GM12878 (cell line): ENCODE measurements at regions not wholly inside any gene's neighbourhood (a gene's known extent, or its start where the extent isn't known, plus 50 kb on each side); places are given as distances from the start of the nearest gene placed in this dataset.

ENCODE experiments used
- EZH2 ChIP-seq: IDR thresholded peaks from 2 replicates; pipeline ENCODE4 v1.6.1; 2012; ENCODE audit warnings: low read depth, mild to moderate bottlenecking, control low read depth, inconsistent platforms, low read length, borderline replicate concordance; ENCODE audit not compliant: control insufficient read depth
- POLR2A ChIP-seq: IDR thresholded peaks from 2 replicates; pipeline ENCODE4 v1.6.1; 2011; ENCODE audit warnings: low read depth, mild to moderate bottlenecking, low read length
- POLR2AphosphoS5 ChIP-seq: IDR thresholded peaks from 2 replicates; pipeline ENCODE4 v1.6.1; 2011; ENCODE audit warnings: mild to moderate bottlenecking, low read length, inconsistent platforms
- RAD21 ChIP-seq: IDR thresholded peaks from 2 replicates; pipeline ENCODE4 v1.6.1; 2011; ENCODE audit warnings: mild to moderate bottlenecking, low read depth, low read length, moderate library complexity; ENCODE audit not compliant: insufficient read depth
- RB1 ChIP-seq: fragments of 450-650 bp; formaldehyde crosslinking; IDR thresholded peaks from 2 replicates; pipeline ENCODE4 v1.6.1; 2017; ENCODE audit warnings: mild to moderate bottlenecking, borderline replicate concordance
- SP1 ChIP-seq: IDR thresholded peaks from one replicate; pipeline ENCODE4 v1.6.1; 2011; ENCODE audit warnings: low read depth, low read length
- SPI1 ChIP-seq: IDR thresholded peaks from 2 replicates; pipeline ENCODE4 v1.6.1; 2011; ENCODE audit warnings: low read depth, mild to moderate bottlenecking, low read length, moderate library complexity, borderline replicate concordance; ENCODE audit not compliant: insufficient read depth
- SREBF1 ChIP-seq: IDR thresholded peaks from 2 replicates; pipeline ENCODE4 v1.6.1; 2012; ENCODE audit warnings: mild to moderate bottlenecking, low read length
- TF ChIP-seq, protein P1 (sequence below): IDR thresholded peaks from 2 replicates; pipeline ENCODE4 v1.6.1; 2012; ENCODE audit warnings: improper control_type of control experiment, low read depth, low read length; ENCODE audit not compliant: insufficient replicate concordance
- TF ChIP-seq, protein P2 (sequence below): IDR thresholded peaks from 2 replicates; pipeline ENCODE4 v1.6.1; 2012; ENCODE audit warnings: mild to moderate bottlenecking, low read depth, low read length
- TF ChIP-seq, protein P3 (sequence below): fragments of 450-650 bp; conservative IDR thresholded peaks from 2 replicates; pipeline ENCODE4 v1.6.1; 2017; ENCODE audit warnings: mild to moderate bottlenecking, moderate library complexity
- TF ChIP-seq, protein P4 (sequence below), 3 experiments: IDR thresholded peaks in 2 of 3; conservative IDR thresholded peaks in 1 of 3; 2 replicates each; pipeline ENCODE4 v1.5.1; 2011; ENCODE audit warnings: low read depth in 3 of 3, low read length in 3 of 3, mild to moderate bottlenecking in 3 of 3, control low read depth in 2 of 3, moderate library complexity in 2 of 3, inconsistent platforms in 1 of 3, mixed read lengths in 1 of 3; ENCODE audit not compliant: control insufficient read depth in 2 of 3, insufficient read depth in 1 of 3; ENCODE audit errors: extremely low read depth in 1 of 3

DNA sequence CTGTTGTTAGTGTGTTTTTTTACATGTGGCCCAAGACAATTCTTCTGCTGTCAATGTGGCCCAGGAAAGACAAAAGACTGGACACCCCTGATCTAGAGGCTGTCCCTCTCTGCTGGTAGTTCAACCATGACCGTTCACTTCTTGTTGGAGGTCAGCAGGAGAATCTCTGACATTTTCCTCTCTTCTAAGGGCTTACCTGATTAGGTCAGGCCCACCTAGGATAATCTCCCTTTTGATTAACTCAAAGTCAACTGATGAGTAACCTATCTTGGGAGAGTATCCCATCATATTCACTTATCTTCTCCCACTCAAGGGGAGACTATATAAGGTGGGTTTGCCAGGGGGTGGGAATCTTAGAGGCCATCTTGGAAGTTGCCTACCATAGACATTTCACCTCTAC lies 135.2 kb downstream of the BUB3 start:
- TF ChIP-seq, protein P1, sequence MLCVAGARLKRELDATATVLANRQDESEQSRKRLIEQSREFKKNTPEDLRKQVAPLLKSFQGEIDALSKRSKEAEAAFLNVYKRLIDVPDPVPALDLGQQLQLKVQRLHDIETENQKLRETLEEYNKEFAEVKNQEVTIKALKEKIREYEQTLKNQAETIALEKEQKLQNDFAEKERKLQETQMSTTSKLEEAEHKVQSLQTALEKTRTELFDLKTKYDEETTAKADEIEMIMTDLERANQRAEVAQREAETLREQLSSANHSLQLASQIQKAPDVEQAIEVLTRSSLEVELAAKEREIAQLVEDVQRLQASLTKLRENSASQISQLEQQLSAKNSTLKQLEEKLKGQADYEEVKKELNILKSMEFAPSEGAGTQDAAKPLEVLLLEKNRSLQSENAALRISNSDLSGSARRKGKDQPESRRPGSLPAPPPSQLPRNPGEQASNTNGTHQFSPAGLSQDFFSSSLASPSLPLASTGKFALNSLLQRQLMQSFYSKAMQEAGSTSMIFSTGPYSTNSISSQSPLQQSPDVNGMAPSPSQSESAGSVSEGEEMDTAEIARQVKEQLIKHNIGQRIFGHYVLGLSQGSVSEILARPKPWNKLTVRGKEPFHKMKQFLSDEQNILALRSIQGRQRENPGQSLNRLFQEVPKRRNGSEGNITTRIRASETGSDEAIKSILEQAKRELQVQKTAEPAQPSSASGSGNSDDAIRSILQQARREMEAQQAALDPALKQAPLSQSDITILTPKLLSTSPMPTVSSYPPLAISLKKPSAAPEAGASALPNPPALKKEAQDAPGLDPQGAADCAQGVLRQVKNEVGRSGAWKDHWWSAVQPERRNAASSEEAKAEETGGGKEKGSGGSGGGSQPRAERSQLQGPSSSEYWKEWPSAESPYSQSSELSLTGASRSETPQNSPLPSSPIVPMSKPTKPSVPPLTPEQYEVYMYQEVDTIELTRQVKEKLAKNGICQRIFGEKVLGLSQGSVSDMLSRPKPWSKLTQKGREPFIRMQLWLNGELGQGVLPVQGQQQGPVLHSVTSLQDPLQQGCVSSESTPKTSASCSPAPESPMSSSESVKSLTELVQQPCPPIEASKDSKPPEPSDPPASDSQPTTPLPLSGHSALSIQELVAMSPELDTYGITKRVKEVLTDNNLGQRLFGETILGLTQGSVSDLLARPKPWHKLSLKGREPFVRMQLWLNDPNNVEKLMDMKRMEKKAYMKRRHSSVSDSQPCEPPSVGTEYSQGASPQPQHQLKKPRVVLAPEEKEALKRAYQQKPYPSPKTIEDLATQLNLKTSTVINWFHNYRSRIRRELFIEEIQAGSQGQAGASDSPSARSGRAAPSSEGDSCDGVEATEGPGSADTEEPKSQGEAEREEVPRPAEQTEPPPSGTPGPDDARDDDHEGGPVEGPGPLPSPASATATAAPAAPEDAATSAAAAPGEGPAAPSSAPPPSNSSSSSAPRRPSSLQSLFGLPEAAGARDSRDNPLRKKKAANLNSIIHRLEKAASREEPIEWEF, result no peak
- TF ChIP-seq EZH2 (no peak), POLR2AphosphoS5 (no peak), RAD21 (no peak), SPI1 (no peak), POLR2A (no peak), SREBF1 (no peak), SP1 (no peak), RB1 (no peak)
- TF ChIP-seq, protein P2, sequence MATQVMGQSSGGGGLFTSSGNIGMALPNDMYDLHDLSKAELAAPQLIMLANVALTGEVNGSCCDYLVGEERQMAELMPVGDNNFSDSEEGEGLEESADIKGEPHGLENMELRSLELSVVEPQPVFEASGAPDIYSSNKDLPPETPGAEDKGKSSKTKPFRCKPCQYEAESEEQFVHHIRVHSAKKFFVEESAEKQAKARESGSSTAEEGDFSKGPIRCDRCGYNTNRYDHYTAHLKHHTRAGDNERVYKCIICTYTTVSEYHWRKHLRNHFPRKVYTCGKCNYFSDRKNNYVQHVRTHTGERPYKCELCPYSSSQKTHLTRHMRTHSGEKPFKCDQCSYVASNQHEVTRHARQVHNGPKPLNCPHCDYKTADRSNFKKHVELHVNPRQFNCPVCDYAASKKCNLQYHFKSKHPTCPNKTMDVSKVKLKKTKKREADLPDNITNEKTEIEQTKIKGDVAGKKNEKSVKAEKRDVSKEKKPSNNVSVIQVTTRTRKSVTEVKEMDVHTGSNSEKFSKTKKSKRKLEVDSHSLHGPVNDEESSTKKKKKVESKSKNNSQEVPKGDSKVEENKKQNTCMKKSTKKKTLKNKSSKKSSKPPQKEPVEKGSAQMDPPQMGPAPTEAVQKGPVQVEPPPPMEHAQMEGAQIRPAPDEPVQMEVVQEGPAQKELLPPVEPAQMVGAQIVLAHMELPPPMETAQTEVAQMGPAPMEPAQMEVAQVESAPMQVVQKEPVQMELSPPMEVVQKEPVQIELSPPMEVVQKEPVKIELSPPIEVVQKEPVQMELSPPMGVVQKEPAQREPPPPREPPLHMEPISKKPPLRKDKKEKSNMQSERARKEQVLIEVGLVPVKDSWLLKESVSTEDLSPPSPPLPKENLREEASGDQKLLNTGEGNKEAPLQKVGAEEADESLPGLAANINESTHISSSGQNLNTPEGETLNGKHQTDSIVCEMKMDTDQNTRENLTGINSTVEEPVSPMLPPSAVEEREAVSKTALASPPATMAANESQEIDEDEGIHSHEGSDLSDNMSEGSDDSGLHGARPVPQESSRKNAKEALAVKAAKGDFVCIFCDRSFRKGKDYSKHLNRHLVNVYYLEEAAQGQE, result no peak
- TF ChIP-seq, protein P3, sequence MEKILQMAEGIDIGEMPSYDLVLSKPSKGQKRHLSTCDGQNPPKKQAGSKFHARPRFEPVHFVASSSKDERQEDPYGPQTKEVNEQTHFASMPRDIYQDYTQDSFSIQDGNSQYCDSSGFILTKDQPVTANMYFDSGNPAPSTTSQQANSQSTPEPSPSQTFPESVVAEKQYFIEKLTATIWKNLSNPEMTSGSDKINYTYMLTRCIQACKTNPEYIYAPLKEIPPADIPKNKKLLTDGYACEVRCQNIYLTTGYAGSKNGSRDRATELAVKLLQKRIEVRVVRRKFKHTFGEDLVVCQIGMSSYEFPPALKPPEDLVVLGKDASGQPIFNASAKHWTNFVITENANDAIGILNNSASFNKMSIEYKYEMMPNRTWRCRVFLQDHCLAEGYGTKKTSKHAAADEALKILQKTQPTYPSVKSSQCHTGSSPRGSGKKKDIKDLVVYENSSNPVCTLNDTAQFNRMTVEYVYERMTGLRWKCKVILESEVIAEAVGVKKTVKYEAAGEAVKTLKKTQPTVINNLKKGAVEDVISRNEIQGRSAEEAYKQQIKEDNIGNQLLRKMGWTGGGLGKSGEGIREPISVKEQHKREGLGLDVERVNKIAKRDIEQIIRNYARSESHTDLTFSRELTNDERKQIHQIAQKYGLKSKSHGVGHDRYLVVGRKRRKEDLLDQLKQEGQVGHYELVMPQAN, result no peak
- TF ChIP-seq, protein P4, sequence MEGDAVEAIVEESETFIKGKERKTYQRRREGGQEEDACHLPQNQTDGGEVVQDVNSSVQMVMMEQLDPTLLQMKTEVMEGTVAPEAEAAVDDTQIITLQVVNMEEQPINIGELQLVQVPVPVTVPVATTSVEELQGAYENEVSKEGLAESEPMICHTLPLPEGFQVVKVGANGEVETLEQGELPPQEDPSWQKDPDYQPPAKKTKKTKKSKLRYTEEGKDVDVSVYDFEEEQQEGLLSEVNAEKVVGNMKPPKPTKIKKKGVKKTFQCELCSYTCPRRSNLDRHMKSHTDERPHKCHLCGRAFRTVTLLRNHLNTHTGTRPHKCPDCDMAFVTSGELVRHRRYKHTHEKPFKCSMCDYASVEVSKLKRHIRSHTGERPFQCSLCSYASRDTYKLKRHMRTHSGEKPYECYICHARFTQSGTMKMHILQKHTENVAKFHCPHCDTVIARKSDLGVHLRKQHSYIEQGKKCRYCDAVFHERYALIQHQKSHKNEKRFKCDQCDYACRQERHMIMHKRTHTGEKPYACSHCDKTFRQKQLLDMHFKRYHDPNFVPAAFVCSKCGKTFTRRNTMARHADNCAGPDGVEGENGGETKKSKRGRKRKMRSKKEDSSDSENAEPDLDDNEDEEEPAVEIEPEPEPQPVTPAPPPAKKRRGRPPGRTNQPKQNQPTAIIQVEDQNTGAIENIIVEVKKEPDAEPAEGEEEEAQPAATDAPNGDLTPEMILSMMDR (IDR thresholded peaks at IDR 0.05 in 2 of 3, conservative IDR thresholded peaks at IDR 0.05 in 1 of 3; ENCODE audit: control insufficient read depth in 2 of 3, extremely low read depth in 1 of 3, insufficient read depth in 1 of 3, low read depth in 3 of 3, low read length in 3 of 3), result no peak
